SK-N-MC (cell line): ENCODE measurements at regions not wholly inside any gene's neighbourhood (a gene's known extent, or its start where the extent isn't known, plus 50 kb on each side); places are given as distances from the start of the nearest gene placed in this dataset.

Experiments used
- DNase-seq: peaks from one replicate; pipeline ENCODE4 v3.0.0-alpha.2; 2011; ENCODE audit warnings: low read depth, low spot score
- H3K27ac ChIP-seq: fragments of 200-600 bp; sonication (generic); 2 replicates; pipeline ENCODE4 v1.5.1; 2016; ENCODE audit warnings: mixed run types
- H3K36me3 ChIP-seq: fragments of 200-600 bp; sonication (generic); 2 replicates; pipeline ENCODE4 v1.6.1; 2017; ENCODE audit warnings: antibody characterized with exemption, low read length, mixed read lengths; ENCODE audit not compliant: insufficient read depth
- H3K4me3 ChIP-seq: fragments of 200-600 bp; sonication (generic); 2 replicates; pipeline ENCODE4 v1.5.1; 2016
- H3K9ac ChIP-seq: fragments of 200-600 bp; sonication (generic); 2 replicates; pipeline ENCODE4 v1.8.0; 2017; ENCODE audit warnings: mixed run types, mixed read lengths; ENCODE audit not compliant: insufficient read length
- H3K9me3 ChIP-seq: fragments of 200-600 bp; sonication (generic); 2 replicates; pipeline ENCODE4 v1.6.1; 2017; ENCODE audit warnings: low read depth, mild to moderate bottlenecking, antibody characterized with exemption, low read length, moderate library complexity, mixed read lengths
- EZH2 ChIP-seq: fragments of 200-600 bp; sonication (generic); IDR thresholded peaks from one replicate; pipeline ENCODE4 v1.6.1; 2017; ENCODE audit warnings: antibody characterized with exemption
- FOXP2 ChIP-seq: optimal IDR thresholded peaks from 2 replicates; pipeline ENCODE3; 2011; ENCODE audit warnings: mild to moderate bottlenecking, moderate library complexity; ENCODE audit not compliant: insufficient read depth; ENCODE audit errors: extremely low read length, control extremely low read depth
- POLR2AphosphoS5 ChIP-seq: IDR thresholded peaks from 2 replicates; pipeline ENCODE4 v1.6.1; 2012; ENCODE audit warnings: mild to moderate bottlenecking, low read depth, low read length, borderline replicate concordance

DNA sequence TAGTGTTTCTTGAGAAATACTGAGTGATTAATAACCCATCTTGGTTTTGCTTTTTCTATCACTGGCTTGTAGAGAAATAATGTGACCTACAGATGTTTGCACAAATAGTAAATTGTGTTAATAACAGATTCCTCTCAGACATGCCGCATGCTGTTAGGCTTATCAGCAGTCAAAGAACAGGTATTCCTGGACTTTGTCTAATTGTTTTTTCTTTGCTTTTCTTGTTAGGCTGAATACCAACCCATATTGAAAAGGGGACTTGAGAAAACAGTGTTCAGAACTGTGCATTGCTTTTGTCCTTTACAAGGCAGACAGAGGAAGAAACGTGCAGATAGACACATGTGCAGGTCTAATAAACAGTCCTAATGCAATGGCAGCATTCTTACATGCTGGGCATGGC, 51.0 kb upstream of the RARB start:
- H3K27ac ChIP-seq: no peak overlapping the region
- no peak for TF ChIP-seq EZH2
- TF ChIP-seq POLR2AphosphoS5: no peak
- TF ChIP-seq FOXP2: no peak
- H3K36me3 ChIP-seq: no peaks in the 10 kb centered on the region
- H3K9ac ChIP-seq: no peak overlapping the region
- DNase-seq: no peak
- H3K9me3 ChIP-seq: no peaks in the 10 kb centered on the region
- no peak overlapping the region for H3K4me3 ChIP-seq
